HL-60 (cell line): ENCODE measurements at regions not wholly inside any gene's neighbourhood (a gene's known extent, or its start where the extent isn't known, plus 50 kb on each side); places are given as distances from the start of the nearest gene placed in this dataset.
"Not testable (repeated sequence)": the region's sequence is repeated elsewhere in the genome, so short reads cannot be mapped to it uniquely, and the experiment has no call there.

Experiments used
- DNase-seq, 2 experiments: peaks; one replicate each; pipeline ENCODE4 v3.0.0-alpha.2; 2010 to 2020; ENCODE audit warnings: low read depth in 1 of 2, low spot score in 1 of 2
- H3K27ac ChIP-seq: fragments of 250-450 bp; sonication (Bioruptor Pico); replicated peaks from 2 replicates; pipeline ENCODE4 v1.5.1; 2020; ENCODE audit warnings: mild to moderate bottlenecking, moderate library complexity
- H3K27me3 ChIP-seq: fragments of 250-450 bp; sonication (Bioruptor Pico); 2 replicates; pipeline ENCODE4 v1.5.1; 2021; ENCODE audit warnings: mild to moderate bottlenecking, moderate library complexity; ENCODE audit not compliant: insufficient read depth, poor library complexity, severe bottlenecking
- H3K4me3 ChIP-seq: replicated peaks from 2 replicates; pipeline ENCODE4 v1.5.1; 2011; ENCODE audit warnings: mild to moderate bottlenecking, control low read depth, low read length; ENCODE audit not compliant: insufficient read depth
- CTCF ChIP-seq: IDR thresholded peaks from one replicate; pipeline ENCODE4 v1.5.1; 2011; ENCODE audit warnings: low read length, control low read depth, inconsistent platforms; ENCODE audit not compliant: insufficient read depth
- GABPA ChIP-seq: IDR thresholded peaks from 2 replicates; pipeline ENCODE4 v1.6.1; 2012; ENCODE audit warnings: low read depth
- POLR2AphosphoS5 ChIP-seq: IDR thresholded peaks from 2 replicates; pipeline ENCODE4 v1.6.1; 2012; ENCODE audit warnings: low read depth
- REST ChIP-seq: IDR thresholded peaks from 2 replicates; pipeline ENCODE4 v1.6.1; 2012; ENCODE audit warnings: low read depth; ENCODE audit not compliant: insufficient replicate concordance
- SPI1 ChIP-seq: IDR thresholded peaks from 2 replicates; pipeline ENCODE4 v1.6.1; 2012; ENCODE audit warnings: low read depth, mild to moderate bottlenecking, borderline replicate concordance

- TF ChIP-seq REST: no peak
- no peak for TF ChIP-seq GABPA
- no peak for TF ChIP-seq SPI1
- TF ChIP-seq CTCF: no peak
- TF ChIP-seq POLR2AphosphoS5: no peak
- no peaks in the 10 kb centered on the region for H3K27me3 ChIP-seq
- H3K27ac ChIP-seq: no peak overlapping the region
- no peak for DNase-seq
- no peak overlapping the region for H3K4me3 ChIP-seq
Measured at GRCh38 chr5:106258591-106259125, 1412.1 kb downstream of the EFNA5 start.

GRCh38 chr5:106254784-106255183 is 1416.0 kb downstream of the EFNA5 start:
- no peak for TF ChIP-seq SPI1
- no peak for TF ChIP-seq POLR2AphosphoS5
- no peak for TF ChIP-seq CTCF
- no peak for TF ChIP-seq REST
- TF ChIP-seq GABPA: no peak
- Histone ChIP-seq H3K4me3 (no peak overlapping the region), H3K27me3 (no peaks in the 10 kb centered on the region), H3K27ac (no peak overlapping the region)
- DNase-seq: no peak

- not testable (repeated sequence) for H3K4me3 ChIP-seq, DNase-seq, H3K27ac ChIP-seq, H3K27me3 ChIP-seq
Measured at GRCh38 chr5:106246044-106246745, 1424.5 kb downstream of the EFNA5 start.

- DNase-seq: no peak
- Histone ChIP-seq H3K27me3 (no peaks in the 10 kb centered on the region), H3K27ac (no peak overlapping the region), H3K4me3 (no peak overlapping the region)
- TF ChIP-seq SPI1: no peak
- no peak for TF ChIP-seq REST
- no peak for TF ChIP-seq GABPA
- no peak for TF ChIP-seq POLR2AphosphoS5
- no peak for TF ChIP-seq CTCF
Measured at GRCh38 chr5:106241409-106241808, 1429.3 kb downstream of the EFNA5 start.
